Upper lobe of left lung (tissue), 6 donors: ENCODE measurements at regions not wholly inside any gene's neighbourhood (a gene's known extent, or its start where the extent isn't known, plus 50 kb on each side); places are given as distances from the start of the nearest gene placed in this dataset.

Experiments used
- ATAC-seq, 2 donors: fragments of 200-7000 bp; cut with Tn5 transposase; one replicate each; pipeline ENCODE4 v1.9.1; 2022; ENCODE audit warnings: mild to moderate bottlenecking in 2 of 2, moderate library complexity in 2 of 2; ENCODE audit not compliant: low FRiP score in 2 of 2
- DNase-seq, 2 donors: peaks; one replicate each; pipeline ENCODE4 v3.0.0-alpha.2; 2019 to 2020
- H3K27ac ChIP-seq, 4 donors: fragments of 200-600 bp; sonication (generic); one replicate each; pipeline ENCODE4 v1.5.1; 2016 to 2019
- H3K27me3 ChIP-seq, 4 donors: fragments of 200-600 bp; sonication (generic); one replicate each; pipeline ENCODE4 v1.5.1; 2017 to 2019
- H3K36me3 ChIP-seq, 4 donors: fragments of 200-600 bp; sonication (generic); one replicate each; pipeline ENCODE4 v1.5.1; 2016 to 2019
- H3K4me1 ChIP-seq, 4 donors: fragments of 200-600 bp; sonication (generic); one replicate each; pipeline ENCODE4 v1.5.1; 2018 to 2019
- H3K4me3 ChIP-seq, 4 donors: fragments of 200-600 bp; sonication (generic); one replicate each; pipeline ENCODE4 v1.5.1; 2017 to 2019; ENCODE audit warnings: mild to moderate bottlenecking in 2 of 4, moderate library complexity in 1 of 4
- H3K9me3 ChIP-seq, 4 donors: fragments of 200-600 bp; sonication (generic); one replicate each; pipeline ENCODE4 v1.5.1; 2018 to 2019
- CTCF ChIP-seq, 6 experiments: fragments of 450-650 bp in 4 of 6; fragments of 200-600 bp in 2 of 6; sonication (generic) in 2 of 6; IDR thresholded peaks; one replicate each; pipeline ENCODE4 v1.5.1; 2016 to 2019; ENCODE audit warnings: antibody characterized with exemption in 6 of 6
- EP300 ChIP-seq, 4 donors: sonication (generic); formaldehyde crosslinking; IDR thresholded peaks; one replicate each; pipeline ENCODE4 v1.5.1; 2017; ENCODE audit warnings: antibody characterized with exemption in 4 of 4, control low read depth in 2 of 4
- POLR2A ChIP-seq, 4 donors: fragments of 450-650 bp; IDR thresholded peaks; one replicate each; pipeline ENCODE4 v1.5.1; 2016 to 2017; ENCODE audit warnings: antibody characterized with exemption in 4 of 4, mild to moderate bottlenecking in 2 of 4
- POLR2AphosphoS5 ChIP-seq, 2 donors: sonication (generic); formaldehyde crosslinking; IDR thresholded peaks; one replicate each; pipeline ENCODE4 v1.5.1; 2017; ENCODE audit warnings: antibody characterized with exemption in 2 of 2
- WGBS, 2 donors: methylation state at CpG; one replicate each; pipeline ENCODE4 v1.1.5; 2017 to 2018; 5-methylcytosine and 5-hydroxymethylcytosine counted together
- donor health status: DM: no; HTN: no; CAD: no; lungs with moderate emphysema.
- donor health status: DM: no; HTN: yes; CAD: no; lungs with severe emphysema.

DNA sequence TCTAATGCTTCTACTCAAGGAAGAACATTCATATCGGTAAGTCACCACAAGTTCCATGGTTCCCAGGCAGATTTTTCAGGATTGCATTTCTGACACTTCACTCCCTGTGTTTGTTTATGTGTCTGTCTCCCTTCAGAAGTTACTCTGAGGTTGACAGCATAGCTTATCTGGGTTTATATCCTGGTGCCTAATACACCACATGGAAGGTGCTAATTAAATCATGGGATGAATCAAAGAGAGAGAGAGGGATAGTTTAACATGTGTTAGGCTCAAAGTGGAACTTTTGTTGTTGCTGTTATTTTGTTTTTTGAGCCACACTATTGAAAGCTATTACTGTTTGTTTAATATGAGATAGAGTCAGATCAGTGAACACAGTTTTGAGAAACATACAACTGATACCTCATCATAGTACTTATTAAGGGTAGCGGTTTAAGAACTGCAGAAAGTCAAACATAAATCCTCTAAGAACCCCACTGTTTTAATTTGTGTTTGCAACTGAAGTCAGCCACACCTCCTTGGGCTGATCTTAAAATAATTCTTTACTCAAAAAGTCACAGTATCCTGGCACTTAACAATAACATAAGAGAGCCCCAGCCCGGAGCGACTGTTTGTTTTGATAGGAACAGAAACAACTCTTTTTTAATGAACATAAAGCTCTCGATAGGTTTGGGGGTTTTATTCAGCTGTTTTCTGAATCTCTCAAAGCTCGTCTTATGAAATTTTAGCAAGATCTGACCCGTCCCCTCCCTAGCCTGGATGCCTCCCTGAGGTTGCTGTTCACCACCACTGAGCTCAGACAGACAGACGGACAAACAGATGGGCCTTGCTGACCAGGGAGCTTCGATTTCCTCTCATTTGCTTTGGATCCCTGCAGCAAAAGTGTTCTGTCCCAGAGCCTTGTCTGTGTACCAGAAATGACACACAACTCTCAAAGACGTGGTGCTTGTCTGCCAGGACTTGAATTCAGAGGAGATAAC is 98.3 kb upstream of the MYOCD start:
- Histone ChIP-seq H3K9me3 (no peaks in the 10 kb centered on the region), H3K27me3 (no peaks in the 10 kb centered on the region), H3K4me1 (no peaks in the 10 kb centered on the region), H3K27ac (no peak overlapping the region), H3K4me3 (no peak overlapping the region), H3K36me3 (no peaks in the 10 kb centered on the region)
- ATAC-seq (no peak), DNase-seq (no peak)
- WGBS, 2 donors = 46 to 49% methylated on average over 10 of the region's 10 CpGs
- TF ChIP-seq CTCF (IDR thresholded peaks at IDR 0.05) (no peak), POLR2AphosphoS5 (IDR thresholded peaks at IDR 0.05) (no peak), POLR2A (IDR thresholded peaks at IDR 0.05) (no peak), EP300 (IDR thresholded peaks at IDR 0.05) (no peak)

DNA sequence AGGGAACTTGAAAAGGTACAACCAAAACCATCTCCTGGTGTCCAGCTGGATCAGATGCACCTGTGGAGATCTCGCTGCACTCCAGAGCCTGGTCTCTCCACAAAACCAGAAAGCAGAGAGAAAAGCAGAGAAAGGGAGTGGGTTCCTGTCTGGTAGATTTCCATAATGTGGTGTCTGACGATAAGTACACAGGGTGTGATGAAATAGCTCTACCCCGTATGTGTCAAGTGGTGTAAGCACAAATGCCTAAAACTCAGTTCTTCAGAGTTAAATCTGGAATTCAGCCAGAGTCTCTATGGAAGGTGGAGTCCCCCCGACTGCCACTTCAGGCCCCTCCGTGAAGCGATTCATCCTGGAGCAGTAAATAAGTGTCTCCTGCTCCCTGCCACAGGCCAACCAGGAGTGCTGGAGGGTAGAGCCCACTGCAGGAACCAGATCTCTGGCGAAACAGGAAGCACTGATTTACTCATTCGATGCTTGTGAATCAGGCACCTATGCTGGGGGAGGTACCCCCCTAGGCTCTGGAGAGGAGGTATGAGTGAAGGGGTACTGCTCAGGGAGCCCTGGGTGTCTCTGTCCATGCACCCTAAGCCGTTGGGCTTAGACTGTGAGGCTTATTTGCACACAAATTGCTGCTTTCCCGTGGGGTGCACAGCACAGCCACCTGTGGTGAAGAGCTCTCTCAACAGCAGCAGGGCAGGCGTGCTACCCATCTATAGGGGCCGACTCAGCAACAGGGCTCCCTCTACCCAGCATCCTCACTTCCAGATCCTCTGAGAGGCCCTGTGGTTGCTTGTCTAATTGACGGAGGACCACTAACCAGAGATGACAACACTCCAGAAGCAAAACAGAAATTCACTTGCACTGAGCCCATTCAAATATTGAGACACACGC is 97.1 kb upstream of the MYOCD start:
- Histone ChIP-seq H3K27me3 (no peaks in the 10 kb centered on the region), H3K4me1 (no peaks in the 10 kb centered on the region), H3K9me3 (no peaks in the 10 kb centered on the region), H3K4me3 (no peak overlapping the region), H3K36me3 (no peaks in the 10 kb centered on the region), H3K27ac (no peak overlapping the region)
- ATAC-seq (peak in 1 of 2 donors; percentile 32), DNase-seq (no peak)
- 39 to 42% methylated on average over 14 of the region's 14 CpGs for WGBS, 2 donors
- no peak for TF ChIP-seq POLR2A (IDR thresholded peaks at IDR 0.05)
- no peak for TF ChIP-seq CTCF (IDR thresholded peaks at IDR 0.05)
- no peak for TF ChIP-seq EP300 (IDR thresholded peaks at IDR 0.05)
- no peak for TF ChIP-seq POLR2AphosphoS5 (IDR thresholded peaks at IDR 0.05)

DNA sequence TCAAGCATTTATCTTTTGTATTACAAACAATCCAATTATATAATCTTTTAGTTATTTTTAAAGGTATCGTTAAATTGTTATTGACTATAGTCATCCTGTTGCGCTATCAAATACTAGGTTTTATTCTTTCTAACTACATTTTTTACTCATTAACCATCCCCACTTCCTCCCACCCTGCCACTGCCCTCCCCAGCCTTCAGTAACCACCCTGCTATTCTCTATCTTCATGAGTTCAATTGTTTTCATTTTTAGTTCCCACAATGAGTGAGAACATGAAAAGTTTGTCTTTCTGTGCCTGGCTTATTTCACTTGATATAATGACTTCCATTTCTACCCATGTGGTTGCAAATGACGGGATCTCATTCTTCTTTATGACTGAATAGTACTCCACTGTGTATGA is 94.1 kb upstream of the MYOCD start:
- H3K36me3 ChIP-seq = no peaks in the 10 kb centered on the region
- H3K27ac ChIP-seq = no peak overlapping the region
- WGBS, 2 donors = 91 to 93% methylated on average over 3 of the region's 3 CpGs
- no peak overlapping the region for H3K4me3 ChIP-seq
- ATAC-seq = no peak
- no peak for TF ChIP-seq POLR2AphosphoS5 (IDR thresholded peaks at IDR 0.05)
- TF ChIP-seq EP300 (IDR thresholded peaks at IDR 0.05) = no peak
- TF ChIP-seq POLR2A (IDR thresholded peaks at IDR 0.05) = no peak
- no peak for TF ChIP-seq CTCF (IDR thresholded peaks at IDR 0.05)
- no peaks in the 10 kb centered on the region for H3K4me1 ChIP-seq
- no peak for DNase-seq
- H3K27me3 ChIP-seq = no peaks in the 10 kb centered on the region
- no peaks in the 10 kb centered on the region for H3K9me3 ChIP-seq

- Histone ChIP-seq H3K36me3 (no peaks in the 10 kb centered on the region), H3K27ac (no peak overlapping the region), H3K9me3 (no peaks in the 10 kb centered on the region), H3K4me1 (no peaks in the 10 kb centered on the region), H3K4me3 (no peak overlapping the region), H3K27me3 (no peaks in the 10 kb centered on the region)
- WGBS, 2 donors = 62 to 63% methylated on average over 2 of the region's 2 CpGs
- DNase-seq = no peak
- ATAC-seq = no peak
- TF ChIP-seq CTCF (IDR thresholded peaks at IDR 0.05) = no peak
- TF ChIP-seq POLR2A (IDR thresholded peaks at IDR 0.05) = no peak
- TF ChIP-seq POLR2AphosphoS5 (IDR thresholded peaks at IDR 0.05) = no peak
- no peak for TF ChIP-seq EP300 (IDR thresholded peaks at IDR 0.05)
Measured at GRCh38 chr17:12574525-12574924, 91.2 kb upstream of the MYOCD start.
